H1 (cell line): ENCODE measurements at regions not wholly inside any gene's neighbourhood (a gene's known extent, or its start where the extent isn't known, plus 50 kb on each side); places are given as distances from the start of the nearest gene placed in this dataset.

Experiments
- BRCA1 ChIP-seq: IDR thresholded peaks from 2 replicates; pipeline ENCODE4 v1.6.1; 2012; ENCODE audit warnings: low read depth, low read length, improper control_type of control experiment
- CTCF ChIP-seq, 3 experiments: IDR thresholded peaks; 1 replicate in 2 of 3; 2 replicates in 1 of 3; pipeline versions ENCODE4 v1.5.1 to v1.6.1; 2011; ENCODE audit warnings: low read length in 3 of 3, mild to moderate bottlenecking in 3 of 3, inconsistent platforms in 2 of 3, low read depth in 1 of 3, moderate library complexity in 1 of 3; ENCODE audit not compliant: insufficient read depth in 1 of 3; ENCODE audit errors: control extremely low read depth in 1 of 3
- EGR1 ChIP-seq: IDR thresholded peaks from 2 replicates; pipeline ENCODE4 v1.6.1; 2011; ENCODE audit warnings: low read depth, low read length, borderline replicate concordance

DNA sequence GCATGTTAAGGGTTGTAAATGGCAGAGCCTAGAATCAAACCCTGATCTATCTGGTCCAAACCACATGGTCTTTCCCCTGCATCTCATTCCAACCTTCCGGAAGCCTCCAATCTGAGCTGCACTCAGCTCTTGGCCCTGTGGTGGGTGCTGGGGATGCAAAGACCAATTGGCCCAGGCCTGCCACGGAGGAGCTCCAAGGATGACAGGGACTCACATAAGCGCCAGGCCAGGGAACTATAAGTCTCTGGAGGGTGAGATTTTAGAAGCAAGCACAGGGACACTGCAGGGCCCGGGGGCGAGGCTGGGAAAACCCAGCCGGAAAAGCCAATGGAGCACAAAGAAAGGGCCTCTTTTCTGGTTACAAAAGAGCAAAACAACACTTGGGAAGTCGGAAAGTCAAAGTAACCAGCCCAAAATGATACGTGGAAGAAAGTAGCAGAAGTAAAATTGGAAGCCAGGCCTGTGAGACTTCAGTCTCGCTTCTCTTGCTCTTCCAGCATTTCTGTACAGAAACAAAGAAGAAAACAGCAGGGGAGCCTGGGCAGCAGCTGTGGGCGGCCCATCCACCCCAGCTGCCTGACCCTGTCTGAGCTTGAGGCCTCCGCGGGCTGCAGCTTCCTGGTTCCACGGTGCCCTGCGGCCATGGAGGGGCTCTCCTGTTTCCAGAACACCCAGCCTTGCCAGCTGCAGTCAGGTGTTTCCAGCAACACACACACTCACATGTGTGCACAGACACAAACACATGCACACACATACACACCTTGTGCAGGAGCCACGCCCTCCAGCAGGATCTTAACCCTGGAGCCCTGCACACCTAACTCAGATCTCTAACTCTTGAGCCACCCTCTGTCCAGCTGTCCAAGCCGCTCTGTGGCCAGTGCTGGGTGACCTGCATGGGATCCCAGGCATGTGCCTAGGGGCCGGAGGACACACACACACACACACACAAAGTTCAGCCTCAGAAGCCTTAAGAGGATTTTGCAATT lies 178.2 kb downstream of the BCL11B start (continued):
- TF ChIP-seq CTCF (IDR thresholded peaks at IDR 0.05; ENCODE audit: control extremely low read depth in 1 of 3, insufficient read depth in 1 of 3, low read depth in 1 of 3, low read length in 3 of 3) (no peak), EGR1 (no peak), BRCA1 (no peak)
